NAMALWA (cell line): ENCODE measurements at regions not wholly inside any gene's neighbourhood (a gene's known extent, or its start where the extent isn't known, plus 50 kb on each side); places are given as distances from the start of the nearest gene placed in this dataset.
"Not testable (repeated sequence)": the region's sequence is repeated elsewhere in the genome, so short reads cannot be mapped to it uniquely, and the experiment has no call there.

Experiments used
- DNase-seq: peaks from one replicate; pipeline ENCODE4 v3.0.0-alpha.2; 2015; ENCODE audit warnings: low spot score

DNA sequence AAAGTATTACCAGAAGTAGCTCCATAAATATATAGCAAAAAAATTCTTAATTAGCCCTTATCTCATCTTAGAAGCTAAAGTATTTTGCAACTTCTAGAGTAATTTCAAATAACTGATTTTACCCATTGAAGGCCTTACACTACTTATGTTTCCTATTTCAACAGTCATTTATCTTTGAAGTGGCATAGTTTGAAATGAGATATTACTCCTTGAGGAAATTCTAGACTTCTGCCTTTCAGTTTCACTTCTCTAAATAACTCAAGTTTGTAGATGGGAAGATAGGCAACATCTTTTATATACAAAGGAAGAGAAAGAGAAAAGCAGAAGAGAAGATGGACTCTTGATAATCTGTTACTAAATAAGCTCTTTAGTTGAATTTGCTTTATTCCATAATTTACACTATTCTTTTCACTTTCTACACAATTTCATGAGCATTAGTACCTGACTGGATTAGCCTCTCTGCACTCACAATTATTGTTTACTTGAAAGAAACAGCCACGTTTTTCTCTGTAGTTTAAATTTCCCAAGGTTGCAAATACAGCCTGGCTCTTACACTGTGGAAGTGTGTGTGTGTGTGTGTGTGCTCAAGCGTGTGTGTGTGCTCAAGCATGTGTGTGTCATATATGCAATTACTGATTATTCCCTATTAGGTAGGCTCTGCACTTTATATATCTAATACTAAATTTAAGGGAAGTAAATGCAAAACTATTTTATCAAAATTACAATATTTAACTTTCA, 60.6 kb upstream of the EMB start:
- peak; percentile 84 for DNase-seq

DNA sequence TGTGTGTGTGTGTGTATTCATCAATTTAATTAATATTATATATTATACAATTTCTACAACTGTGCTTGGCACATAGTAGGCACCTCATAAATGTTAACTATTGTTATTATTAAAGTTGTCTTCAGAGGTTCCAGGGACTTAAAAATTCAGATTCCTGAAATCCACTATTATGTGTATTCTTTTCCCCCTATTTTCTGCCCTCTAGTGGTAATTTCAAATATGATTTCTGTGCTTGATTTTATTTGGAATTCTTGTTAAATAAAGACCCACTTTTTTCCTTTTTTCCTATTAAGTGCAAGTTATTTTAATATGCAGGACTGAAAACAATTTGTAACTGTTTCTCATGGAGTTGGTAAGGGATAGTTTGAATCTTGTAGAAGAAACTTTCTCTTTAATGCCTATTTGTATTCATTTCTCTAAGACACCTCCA, 72.0 kb upstream of the EMB start:
- DNase-seq = peak; percentile 14

DNA sequence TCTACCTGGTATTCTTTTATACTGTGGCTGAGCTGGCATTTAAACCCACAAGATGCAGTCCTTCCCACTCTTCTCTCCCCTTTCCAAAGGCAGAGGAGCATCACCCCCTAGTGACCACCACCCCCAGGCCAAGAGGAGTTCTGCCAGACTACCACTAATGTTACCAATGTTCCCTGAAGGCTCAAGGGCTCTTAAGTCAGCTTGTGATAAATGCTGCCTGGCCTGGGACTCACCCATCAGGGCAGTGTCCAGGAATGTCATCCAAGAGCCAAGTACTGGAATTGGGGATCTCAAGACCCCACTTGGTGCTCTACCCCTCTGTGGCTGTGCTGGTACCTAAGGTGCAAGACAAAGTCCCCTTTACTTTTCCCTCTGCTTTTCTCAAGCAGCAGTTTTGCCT, 80.0 kb upstream of the EMB start:
- not testable (repeated sequence) for DNase-seq

DNA sequence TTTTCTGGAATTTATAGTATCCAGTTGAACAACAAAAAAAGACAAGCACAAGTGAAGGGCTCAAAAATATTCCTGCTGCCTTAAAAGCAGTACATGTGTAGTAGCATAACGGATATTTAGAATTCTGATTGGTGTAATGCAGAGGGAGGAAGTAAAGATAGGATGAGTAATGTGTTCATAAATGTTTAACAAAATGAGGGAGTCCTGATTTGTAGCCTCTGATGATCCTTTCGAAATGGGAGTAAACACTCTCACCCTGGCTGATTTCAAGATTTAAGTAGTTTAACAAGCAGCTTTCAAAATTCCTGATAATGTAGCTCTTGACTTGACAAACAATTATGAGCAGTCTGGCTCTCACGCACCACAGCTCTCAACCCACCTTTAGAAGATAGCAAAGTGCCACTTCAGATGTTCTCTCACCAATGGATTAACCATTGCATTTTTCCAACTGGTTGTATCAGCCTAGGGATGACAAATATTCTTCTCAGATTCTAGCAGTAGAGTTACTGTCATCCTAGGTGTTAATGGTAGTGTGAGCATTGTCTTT, 86.5 kb upstream of the EMB start:
- not testable (repeated sequence) for DNase-seq

DNA sequence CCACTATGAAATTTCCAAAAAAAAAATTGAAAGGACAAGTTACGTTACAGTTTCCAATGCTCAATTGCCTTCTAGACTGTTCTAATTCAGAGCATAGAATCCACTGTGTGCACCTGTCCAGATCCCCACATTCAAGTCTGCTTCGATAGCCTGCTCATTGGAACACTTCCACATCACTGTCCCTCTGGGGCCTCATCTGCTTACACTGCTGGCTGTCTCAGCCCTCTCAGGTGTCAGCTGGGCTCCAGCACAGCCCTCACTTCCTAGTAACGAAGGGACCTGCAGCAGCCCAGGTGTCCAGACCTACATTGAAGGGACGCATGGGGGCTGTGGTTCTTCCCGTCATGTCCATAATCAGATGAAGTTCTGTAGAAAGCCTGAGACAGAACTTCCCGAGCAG, 94.3 kb upstream of the EMB start:
- DNase-seq = peak; percentile 19

DNA sequence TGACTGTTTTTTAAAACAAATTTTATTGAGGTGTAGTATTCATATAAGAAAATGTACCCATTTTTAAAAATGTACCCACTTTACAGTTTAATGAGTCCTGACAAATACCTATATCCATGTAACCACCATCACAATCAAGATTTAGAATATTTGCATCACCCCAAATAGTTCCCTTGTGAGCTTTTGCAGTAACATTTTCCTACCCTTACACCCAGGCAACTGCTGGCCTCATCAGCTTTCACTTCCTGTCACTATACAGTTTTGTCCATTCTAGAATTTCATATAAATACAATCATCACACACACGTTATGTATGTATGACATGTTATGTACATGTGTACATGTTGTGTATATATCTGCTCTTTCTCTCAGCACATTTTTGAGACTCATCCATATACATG, 96.4 kb upstream of the EMB start:
- peak; percentile 27 for DNase-seq

DNA sequence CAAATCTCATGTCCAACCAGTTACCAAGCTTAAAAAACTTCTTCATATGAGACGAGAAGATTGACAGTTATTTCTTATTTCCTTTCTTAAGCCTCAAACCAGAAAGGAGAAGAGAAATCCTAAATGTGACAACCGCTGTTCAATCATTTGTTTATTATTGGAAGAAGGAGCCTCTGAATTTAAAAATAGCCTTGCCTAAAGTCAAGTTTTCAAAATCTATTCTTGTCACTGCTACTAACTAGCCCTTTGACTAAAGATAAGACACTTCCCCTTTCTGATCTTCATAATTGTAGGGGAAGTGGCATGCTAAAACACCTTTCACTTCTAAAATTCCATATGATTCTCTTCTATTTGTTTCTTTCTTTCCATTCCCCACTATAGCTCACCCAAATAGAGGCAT, 106.2 kb upstream of the EMB start:
- peak; percentile 41 for DNase-seq

DNA sequence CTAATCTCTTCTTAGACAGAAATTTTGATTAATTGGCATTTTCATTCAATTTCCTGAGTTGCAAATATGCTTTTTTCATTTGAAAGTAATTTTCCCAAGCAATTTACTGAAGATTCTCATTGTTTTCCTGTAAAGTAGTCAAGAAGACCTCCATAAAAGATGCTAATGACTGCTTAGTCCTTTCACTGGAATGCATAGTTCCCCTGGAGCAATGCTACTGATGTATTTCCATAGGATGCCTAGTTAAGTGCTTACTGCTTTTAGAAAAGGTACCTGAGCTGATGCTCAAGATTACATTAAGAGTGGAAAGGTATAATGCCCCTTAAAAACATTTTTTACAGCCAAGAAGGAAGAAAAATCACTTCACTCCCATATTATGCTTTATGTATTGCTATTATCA, 109.2 kb upstream of the EMB start:
- DNase-seq = no peak

DNA sequence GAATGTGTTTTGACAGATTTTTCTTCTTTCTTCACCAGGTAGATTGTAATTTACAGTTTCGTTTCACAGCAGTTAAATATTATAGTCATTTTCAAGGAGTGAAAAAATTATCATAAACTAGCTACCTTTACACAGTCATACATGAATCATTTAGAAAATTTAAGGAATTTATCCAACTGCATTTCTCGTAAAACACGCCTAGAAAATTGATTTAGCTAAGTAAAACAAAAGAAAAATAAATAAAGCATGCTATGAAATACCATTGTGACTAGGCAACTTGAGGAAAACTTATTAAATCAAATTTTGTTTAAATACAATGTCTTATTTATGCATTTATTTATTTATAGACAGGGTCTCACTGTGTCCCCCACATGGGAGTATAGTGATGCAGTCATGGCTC, 109.9 kb upstream of the EMB start:
- no peak for DNase-seq

DNA sequence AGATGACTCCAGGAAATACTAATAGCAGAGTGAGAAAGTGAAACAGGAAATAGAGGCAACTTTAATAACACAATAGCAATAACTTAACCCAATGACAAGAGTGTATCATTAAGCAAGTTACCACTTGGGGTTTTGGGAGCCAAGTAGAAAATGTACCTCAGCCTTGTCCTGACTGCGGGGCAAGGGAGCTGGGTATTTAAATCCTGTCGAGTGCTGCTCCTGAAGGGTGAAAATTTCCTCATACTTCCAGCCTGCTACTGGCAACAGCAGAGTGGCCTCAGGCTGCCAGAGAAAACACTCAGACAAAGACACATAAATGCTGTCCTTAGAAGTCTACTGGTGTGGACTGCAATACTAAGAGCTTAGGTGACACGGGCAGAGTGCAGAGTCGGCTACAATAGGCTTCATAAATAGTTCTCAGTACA, 112.5 kb upstream of the EMB start:
- no peak for DNase-seq

DNA sequence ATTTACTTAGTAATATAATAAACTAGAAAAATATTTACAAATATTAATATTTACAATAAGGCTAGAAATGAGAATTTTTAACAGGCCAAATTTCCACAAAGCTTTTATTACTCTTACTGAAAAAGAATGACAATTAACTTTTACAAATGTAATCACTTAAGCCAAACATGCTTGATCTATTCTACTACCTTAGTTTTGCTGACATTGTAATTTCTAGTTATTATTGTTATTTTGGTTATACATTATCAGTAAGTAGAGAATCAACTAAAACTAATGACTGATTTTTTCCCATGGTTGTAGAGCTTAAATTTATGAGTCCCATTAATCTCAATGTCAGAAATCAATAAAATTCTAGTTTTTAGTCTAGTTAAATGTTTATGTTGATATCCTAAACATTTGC, 107.8 kb upstream of the PARP8 start:
- not testable (repeated sequence) for DNase-seq

DNA sequence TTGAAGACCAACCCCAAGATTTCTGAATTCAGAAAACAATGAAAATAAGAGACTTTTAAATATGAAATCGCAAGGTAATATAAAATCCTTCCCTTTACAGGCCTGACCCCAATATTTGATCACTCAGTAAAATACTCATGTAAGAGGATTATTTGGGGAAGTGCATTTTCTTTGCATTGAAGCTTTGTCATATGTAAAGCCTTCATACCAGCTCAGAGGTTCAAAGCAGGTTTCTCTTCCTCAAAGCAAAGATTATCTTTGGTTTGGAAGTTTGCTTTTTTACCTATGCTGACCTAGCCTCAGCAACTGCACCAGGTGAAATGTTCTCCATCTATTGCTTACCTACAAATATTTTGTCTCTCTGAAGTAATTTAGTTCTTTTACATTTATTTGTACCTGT, 106.5 kb upstream of the PARP8 start:
- DNase-seq = no peak

DNA sequence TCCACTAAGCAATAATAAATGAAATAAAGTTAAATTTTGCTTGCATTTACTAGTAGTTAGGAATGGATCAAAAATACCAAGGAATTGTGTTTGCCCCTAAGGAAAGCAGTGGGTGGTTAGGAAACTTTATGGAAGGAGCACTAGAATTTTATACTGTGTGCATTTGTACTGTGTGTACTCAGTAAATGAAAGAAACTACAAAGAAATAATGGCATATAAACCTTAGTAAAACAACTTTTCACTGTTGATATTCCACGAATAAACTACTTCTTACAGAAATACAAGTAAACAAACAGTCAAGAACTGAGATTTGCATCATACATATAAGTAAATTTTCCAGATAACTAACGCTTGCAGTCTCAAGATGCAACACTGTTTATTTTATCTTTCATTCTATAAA, 103.7 kb upstream of the PARP8 start:
- DNase-seq = no peak

DNA sequence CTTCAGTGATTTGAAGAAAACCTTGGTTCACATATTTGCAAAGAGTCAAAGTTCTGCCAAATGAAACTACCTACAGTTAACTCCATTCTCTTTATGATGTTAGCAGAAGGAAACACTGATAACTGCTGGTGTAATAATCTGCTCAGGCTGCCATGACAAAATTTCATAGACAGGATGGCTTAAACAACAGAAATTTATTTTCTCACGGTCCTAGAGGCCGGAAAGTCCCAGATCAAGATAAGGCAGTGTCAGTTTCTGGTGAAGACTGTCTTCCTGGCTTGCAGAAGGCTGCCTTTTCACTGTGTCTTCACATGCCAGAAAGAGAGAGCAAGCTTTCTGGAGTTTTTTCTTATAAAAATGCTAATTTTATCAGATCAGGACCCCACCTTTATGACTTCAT, 102.4 kb upstream of the PARP8 start:
- DNase-seq = peak; percentile 50

DNA sequence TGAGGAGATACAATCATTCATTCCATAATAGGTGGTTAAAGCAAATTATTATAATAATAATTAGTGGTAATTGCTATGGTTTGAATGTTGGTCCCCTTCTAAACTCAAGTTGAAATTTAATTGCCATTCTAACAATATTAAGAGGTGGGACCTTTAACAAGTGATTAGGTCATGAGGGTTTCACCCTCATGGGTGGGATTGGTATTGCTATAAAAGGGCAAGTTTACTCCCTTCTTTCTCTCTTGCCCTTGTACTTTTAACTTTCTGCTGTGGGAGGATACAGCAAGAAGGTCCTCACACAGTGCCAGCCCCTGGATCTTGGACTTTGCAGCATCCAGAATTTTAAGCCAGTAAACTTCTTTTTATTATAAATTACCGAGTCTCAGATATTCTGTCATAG, 101.9 kb upstream of the PARP8 start:
- DNase-seq = no peak

DNA sequence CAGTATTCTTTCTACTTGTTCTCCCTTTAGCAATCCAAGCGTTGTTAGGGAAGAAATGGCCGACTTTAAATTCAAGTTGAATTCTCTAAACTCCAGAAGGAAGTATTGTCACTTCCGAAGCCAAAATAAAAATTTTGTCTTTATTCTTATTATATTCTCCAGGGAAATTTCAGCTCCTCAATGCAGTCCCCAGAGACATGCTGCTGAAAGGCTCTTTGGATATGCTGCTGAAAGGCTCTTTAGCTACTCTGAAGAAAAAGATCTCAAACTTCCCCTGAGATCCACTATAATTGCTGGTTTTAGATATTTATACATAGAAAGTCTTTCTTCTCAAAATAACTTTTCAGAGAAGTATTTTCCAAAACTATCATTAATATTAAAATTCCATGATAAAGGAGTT, 92.3 kb upstream of the PARP8 start:
- no peak for DNase-seq

DNA sequence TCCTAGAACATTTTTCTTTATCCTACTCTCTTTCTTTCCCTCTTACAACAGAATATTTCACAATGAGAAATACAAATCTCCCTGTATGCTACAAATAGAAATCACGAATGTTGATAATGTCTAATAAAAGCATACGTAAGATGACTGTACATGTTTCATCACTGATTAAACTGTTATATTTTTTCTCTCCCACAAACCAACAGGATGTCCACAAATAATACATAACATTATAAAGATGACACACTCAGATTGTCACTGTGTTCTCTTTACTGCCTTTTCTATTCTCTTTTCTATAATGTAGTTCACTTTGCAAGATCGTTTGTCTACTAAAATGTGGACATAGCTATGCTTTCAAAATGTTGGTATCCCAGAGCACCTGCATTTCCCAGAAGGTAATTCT, 90.7 kb upstream of the PARP8 start:
- DNase-seq = no peak

DNA sequence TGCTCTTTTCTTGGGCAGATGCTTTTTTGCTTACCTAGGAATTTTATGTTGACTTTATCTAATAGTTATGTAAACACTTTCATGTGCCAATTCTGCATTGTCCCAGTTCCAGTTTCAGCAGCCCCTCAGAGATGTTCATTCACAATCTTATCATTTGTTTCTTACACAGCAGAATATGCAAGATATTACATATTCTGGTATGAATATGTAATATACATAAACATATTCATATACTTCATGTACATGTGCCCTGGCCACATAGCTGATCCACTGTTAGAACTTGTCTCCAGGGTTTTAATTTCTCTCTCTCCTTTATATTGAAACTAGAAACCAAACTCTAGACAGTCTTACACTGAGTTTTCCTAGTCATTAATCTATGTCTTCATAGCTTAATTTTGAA, 90.2 kb upstream of the PARP8 start:
- DNase-seq = no peak

DNA sequence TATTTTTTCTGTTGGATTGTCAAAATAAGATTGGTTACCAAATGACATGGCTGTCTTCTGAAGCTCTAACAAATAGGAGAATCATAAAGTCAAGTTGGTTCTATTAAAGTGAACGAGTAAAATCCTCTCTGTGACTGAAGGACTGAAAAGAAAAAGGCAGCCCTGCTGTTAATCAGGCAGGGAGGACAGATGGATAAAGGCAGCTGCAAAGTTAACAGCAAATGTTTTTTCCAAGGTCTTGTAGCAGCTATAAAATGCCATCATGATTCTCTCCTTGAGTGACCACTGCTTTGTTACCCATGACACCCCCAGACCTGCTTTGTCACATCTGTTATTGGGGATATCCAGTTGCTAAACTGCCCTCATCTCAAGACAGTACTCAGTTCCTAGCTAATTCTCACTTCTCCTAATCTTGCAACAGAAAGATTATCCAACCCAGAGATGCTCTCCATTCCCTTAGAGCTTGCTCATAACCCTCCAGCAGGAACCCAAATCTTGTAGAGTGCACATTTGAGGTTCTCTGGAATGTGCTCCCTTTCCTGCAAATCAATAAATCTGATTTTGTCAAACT, 89.7 kb upstream of the PARP8 start:
- DNase-seq = no peak

DNA sequence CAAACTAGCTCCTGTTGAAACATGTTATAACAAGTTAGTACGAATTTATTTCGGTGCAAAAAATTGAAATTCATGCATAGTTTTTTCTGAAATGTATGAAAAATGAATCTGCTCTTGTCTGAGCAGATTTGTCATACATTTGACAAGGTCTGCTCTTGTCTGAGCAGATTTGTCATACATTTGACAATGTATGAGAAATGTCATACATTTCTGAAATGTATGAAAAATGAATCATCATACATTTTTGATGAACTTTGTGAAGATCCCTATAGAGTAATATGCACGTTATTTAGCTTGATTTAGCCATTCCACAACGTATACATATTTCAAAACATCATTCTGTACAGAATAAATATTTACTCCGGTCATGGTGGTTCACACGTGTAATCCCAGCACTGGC, 85.9 kb upstream of the PARP8 start:
- DNase-seq = no peak

DNA sequence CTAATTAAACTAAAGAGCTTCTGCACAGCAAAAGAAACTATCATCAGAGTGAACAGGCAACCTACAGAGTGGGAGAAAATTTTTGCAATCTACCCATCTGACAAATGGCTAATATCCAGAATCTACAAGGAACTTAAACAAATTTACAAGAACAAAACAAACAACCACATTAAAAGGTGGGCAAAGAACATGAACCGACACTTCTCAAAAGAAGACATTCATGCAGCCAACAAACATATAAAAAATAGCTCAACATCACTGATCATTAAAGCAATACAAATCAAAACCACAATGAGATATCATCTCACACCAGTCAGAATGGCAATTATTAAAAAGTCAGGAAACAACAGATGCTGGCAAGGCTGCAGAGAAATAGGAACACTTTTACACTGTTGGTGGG, 84.6 kb upstream of the PARP8 start:
- DNase-seq = not testable (repeated sequence)

DNA sequence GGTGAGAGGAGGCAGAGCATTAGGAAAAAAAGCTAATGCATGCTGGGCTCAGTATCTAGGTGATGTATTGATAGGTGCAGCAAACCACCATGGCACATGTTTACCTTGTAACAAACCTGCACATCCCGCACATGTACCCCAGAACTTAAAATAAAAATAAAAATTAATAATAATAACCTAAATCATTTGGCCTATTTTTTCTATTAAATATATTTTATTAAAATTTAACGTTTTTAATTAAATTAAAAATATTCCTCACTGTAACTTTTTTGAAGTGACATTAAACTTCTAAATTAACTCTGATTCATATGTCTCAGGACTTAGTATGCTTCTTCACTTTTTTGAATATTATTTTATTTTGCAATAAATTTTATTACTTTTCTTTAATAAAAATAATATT, 83.7 kb upstream of the PARP8 start:
- DNase-seq = no peak

DNA sequence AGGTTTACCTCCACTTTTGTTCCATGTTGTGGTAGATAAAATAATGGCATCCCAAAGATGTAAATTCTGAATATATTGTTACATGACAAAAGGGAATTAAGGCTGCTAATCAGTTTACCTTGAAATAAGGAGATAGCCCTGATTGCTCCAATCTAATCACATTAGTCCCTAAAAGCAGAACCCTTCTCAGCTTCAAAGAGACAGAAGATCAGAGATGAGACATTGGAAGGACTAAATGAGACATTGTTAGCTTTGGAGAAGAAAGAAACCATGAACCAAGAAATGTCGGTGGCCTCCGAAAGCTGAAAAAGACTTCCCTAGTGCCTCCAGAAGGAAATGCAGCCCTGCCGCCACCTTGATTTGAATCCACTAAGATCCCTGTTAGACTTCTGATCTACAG, 82.8 kb upstream of the PARP8 start:
- DNase-seq = no peak

DNA sequence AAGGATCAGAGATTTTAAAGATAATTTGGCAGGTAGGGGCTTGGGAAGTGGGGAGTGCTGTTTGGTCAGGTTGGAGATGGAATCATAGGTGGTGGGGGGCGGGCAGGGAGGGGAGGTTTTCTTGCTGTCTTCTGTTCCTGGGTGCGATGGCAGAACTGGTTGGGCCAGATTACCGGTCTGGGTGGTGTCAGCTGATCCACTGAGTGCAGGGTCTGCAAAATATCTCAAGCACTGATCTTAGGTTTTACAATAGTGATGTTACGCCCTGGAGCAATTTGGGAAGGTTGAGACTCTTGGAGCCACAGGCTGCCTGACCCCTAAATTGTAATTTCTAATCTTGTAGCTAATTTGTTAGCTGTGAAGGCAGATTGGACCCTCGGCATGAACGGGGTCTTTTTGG, 78.0 kb upstream of the PARP8 start:
- DNase-seq = not testable (repeated sequence)
